Brain microvascular endothelial cell (primary cell): ENCODE measurements at regions not wholly inside any gene's neighbourhood (a gene's known extent, or its start where the extent isn't known, plus 50 kb on each side); places are given as distances from the start of the nearest gene placed in this dataset.
A peak's percentile ranks its signal among the peaks of the same experiment; 100 is the strongest.

Experiments used
- DNase-seq: peaks from one replicate; pipeline ENCODE4 v3.0.0-alpha.2; 2020
- H3K27ac ChIP-seq: fragments of 250-450 bp; sonication (Bioruptor Pico); 2 replicates; pipeline ENCODE4 v1.5.1; 2020; ENCODE audit warnings: mild to moderate bottlenecking, moderate library complexity
- H3K27me3 ChIP-seq: fragments of 250-450 bp; sonication (Bioruptor Pico); replicated peaks from 2 replicates; pipeline ENCODE4 v1.5.1; 2020; ENCODE audit warnings: mild to moderate bottlenecking
- H3K36me3 ChIP-seq: fragments of 250-450 bp; sonication (Bioruptor Pico); replicated peaks from 2 replicates; pipeline ENCODE4 v1.5.1; 2020; ENCODE audit warnings: mild to moderate bottlenecking
- H3K4me3 ChIP-seq: 2 replicates; pipeline ENCODE4 v1.5.1; 2011; ENCODE audit warnings: low read depth, mild to moderate bottlenecking, control low read depth, low read length, moderate library complexity
- in situ Hi-C: cut with HindIII; loops from 2 replicates; pipeline ENCODE4 v1.10.0; 2017; ENCODE audit warnings: low sequenced_read_pairs, low pct_ligation_motif_present
- TF ChIP-seq, protein P1 (sequence below): IDR thresholded peaks from 2 replicates; pipeline ENCODE4 v1.5.1; 2011; ENCODE audit warnings: low read depth, mild to moderate bottlenecking, moderate library complexity, low read length, control low read depth, inconsistent platforms; ENCODE audit errors: missing control alignments

- Histone ChIP-seq H3K27ac (no peak overlapping the region), H3K36me3 (no peaks in the 10 kb centered on the region), H3K4me3 (no peak overlapping the region), H3K27me3 (no peaks in the 10 kb centered on the region)
- in situ Hi-C loops, result no loop called here
- DNase-seq, result no peak
- TF ChIP-seq, protein P1, sequence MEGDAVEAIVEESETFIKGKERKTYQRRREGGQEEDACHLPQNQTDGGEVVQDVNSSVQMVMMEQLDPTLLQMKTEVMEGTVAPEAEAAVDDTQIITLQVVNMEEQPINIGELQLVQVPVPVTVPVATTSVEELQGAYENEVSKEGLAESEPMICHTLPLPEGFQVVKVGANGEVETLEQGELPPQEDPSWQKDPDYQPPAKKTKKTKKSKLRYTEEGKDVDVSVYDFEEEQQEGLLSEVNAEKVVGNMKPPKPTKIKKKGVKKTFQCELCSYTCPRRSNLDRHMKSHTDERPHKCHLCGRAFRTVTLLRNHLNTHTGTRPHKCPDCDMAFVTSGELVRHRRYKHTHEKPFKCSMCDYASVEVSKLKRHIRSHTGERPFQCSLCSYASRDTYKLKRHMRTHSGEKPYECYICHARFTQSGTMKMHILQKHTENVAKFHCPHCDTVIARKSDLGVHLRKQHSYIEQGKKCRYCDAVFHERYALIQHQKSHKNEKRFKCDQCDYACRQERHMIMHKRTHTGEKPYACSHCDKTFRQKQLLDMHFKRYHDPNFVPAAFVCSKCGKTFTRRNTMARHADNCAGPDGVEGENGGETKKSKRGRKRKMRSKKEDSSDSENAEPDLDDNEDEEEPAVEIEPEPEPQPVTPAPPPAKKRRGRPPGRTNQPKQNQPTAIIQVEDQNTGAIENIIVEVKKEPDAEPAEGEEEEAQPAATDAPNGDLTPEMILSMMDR, result no peak
Observed at GRCh38 chr2:40809156-40809555, 357.3 kb upstream of the SLC8A1 start.

- in situ Hi-C loops, result no loop called here
- Histone ChIP-seq H3K36me3 (no peaks in the 10 kb centered on the region), H3K27me3 (no peaks in the 10 kb centered on the region), H3K4me3 (no peak overlapping the region), H3K27ac (no peak overlapping the region)
- TF ChIP-seq, protein P1, result no peak
- DNase-seq, result no peak
Observed at GRCh38 chr2:40814616-40815015, 362.7 kb upstream of the SLC8A1 start.

GRCh38 chr2:40820319-40820718 lies 368.4 kb upstream of the SLC8A1 start:
- H3K27ac ChIP-seq, result no peak overlapping the region
- no peak overlapping the region for H3K4me3 ChIP-seq
- H3K27me3 ChIP-seq, result no peaks in the 10 kb centered on the region
- TF ChIP-seq, protein P1, result peak; percentile 40
- in situ Hi-C loops, result no loop called here
- no peaks in the 10 kb centered on the region for H3K36me3 ChIP-seq
- DNase-seq, result no peak

DNA sequence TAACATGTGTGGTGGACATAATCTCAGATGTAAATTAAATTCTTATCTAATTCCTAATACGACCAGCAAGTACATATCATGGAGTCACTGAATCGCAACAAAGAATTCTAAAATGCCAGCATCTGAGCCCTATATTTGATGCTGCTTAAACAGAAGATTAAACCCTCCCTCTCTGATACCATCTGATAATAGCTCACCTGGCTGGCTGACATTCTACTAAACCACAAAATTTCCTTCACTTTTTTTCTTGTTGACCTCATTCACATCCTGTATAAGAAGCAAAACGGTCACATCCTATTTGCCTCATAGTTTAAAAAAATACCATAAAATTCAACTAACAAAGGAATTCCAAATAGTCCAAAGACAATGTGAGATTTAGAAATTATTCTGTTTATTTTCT lies 371.6 kb upstream of the SLC8A1 start:
- H3K36me3 ChIP-seq, result no peaks in the 10 kb centered on the region
- TF ChIP-seq, protein P1, result no peak
- H3K27me3 ChIP-seq, result no peaks in the 10 kb centered on the region
- in situ Hi-C loops, result no loop called here
- H3K4me3 ChIP-seq, result no peak overlapping the region
- DNase-seq, result no peak
- no peak overlapping the region for H3K27ac ChIP-seq

- TF ChIP-seq, protein P1, result no peak
- H3K36me3 ChIP-seq, result no peaks in the 10 kb centered on the region
- no peak overlapping the region for H3K27ac ChIP-seq
- in situ Hi-C loops, result no loop called here
- no peak overlapping the region for H3K4me3 ChIP-seq
- no peaks in the 10 kb centered on the region for H3K27me3 ChIP-seq
- no peak for DNase-seq
Observed at GRCh38 chr2:40824278-40824677, 372.4 kb upstream of the SLC8A1 start.

- no peak for DNase-seq
- TF ChIP-seq, protein P1, result no peak
- Histone ChIP-seq H3K4me3 (no peak overlapping the region), H3K36me3 (no peaks in the 10 kb centered on the region), H3K27me3 (no peaks in the 10 kb centered on the region), H3K27ac (no peak overlapping the region)
- in situ Hi-C loops, result no loop called here
Observed at GRCh38 chr2:40827392-40827791, 375.5 kb upstream of the SLC8A1 start.
